Breast epithelium (tissue), 3 donors: ENCODE measurements at regions not wholly inside any gene's neighbourhood (a gene's known extent, or its start where the extent isn't known, plus 50 kb on each side); places are given as distances from the start of the nearest gene placed in this dataset.
"Not testable (repeated sequence)": the region's sequence is repeated elsewhere in the genome, so short reads cannot be mapped to it uniquely, and the experiment has no call there.

ENCODE experiments used
- POLR2A ChIP-seq: fragments of 450-650 bp; IDR thresholded peaks from one replicate; pipeline ENCODE4 v1.6.1; 2016; ENCODE audit warnings: antibody characterized with exemption, mild to moderate bottlenecking, moderate library complexity
- POLR2AphosphoS5 ChIP-seq, 3 donors: sonication (generic); formaldehyde crosslinking; IDR thresholded peaks; one replicate each; pipeline ENCODE4 v1.6.1; 2017; ENCODE audit warnings: antibody characterized with exemption in 3 of 3

DNA sequence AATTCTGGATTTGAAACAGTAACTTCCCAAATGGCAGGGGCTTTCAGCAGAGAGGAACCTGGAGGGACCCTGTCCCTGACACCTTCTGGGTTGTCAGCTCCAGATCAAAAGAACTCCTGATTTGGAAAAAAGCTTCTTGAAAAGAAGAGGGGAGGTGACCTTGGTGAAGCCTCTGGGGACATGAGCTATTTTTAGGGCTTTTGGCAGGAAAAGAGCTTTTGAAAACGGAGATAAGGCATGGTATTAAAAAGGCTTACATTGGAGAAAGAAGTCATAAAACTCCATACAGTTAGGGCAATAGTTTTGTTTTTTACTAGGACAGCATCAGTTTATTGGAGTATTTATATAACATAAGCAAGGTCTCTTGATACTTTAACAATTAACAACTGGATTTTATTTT, 72.5 kb upstream of the NIPA1 start:
- TF ChIP-seq POLR2A; POLR2AphosphoS5 (IDR thresholded peaks at IDR 0.05): not testable (repeated sequence)
